OCI-LY1 (cell line): ENCODE measurements at regions not wholly inside any gene's neighbourhood (a gene's known extent, or its start where the extent isn't known, plus 50 kb on each side); places are given as distances from the start of the nearest gene placed in this dataset.

Experiments used
- EZH2 ChIP-seq: fragments of 200-600 bp; sonication (generic), shearing (Covaris generic); IDR thresholded peaks from 2 replicates; pipeline ENCODE4 v1.8.0; 2017; ENCODE audit warnings: borderline replicate concordance, mixed run types, mild to moderate bottlenecking, antibody characterized with exemption, low read length, moderate library complexity, mixed read lengths
- TF ChIP-seq, protein P1 (sequence below): fragments of 200-600 bp; sonication (generic), shearing (Covaris generic); IDR thresholded peaks from 2 replicates; pipeline ENCODE4 v1.5.1; 2017; ENCODE audit warnings: mild to moderate bottlenecking, antibody characterized with exemption, low read length, moderate library complexity, mixed read lengths

DNA sequence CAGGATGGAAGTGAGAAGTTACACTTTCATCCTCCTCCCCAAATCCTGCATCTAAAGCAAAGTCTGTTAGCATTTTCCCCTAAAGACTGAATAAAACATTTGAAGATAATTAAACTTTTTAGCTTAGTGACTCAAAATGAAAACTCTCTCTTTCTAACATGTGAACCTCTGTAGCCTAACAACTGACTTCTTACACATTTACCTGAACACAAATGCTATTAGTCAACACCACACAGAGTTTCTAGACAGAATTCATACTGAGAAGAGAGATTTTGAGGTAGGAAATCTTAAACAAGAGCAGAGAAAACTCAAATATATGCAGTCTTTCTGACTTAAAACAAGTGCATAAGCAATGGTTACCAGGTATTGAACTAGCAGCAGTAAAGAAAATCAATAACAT lies 149.9 kb upstream of the SMLR1 start:
- no peak for TF ChIP-seq EZH2
- TF ChIP-seq, protein P1, sequence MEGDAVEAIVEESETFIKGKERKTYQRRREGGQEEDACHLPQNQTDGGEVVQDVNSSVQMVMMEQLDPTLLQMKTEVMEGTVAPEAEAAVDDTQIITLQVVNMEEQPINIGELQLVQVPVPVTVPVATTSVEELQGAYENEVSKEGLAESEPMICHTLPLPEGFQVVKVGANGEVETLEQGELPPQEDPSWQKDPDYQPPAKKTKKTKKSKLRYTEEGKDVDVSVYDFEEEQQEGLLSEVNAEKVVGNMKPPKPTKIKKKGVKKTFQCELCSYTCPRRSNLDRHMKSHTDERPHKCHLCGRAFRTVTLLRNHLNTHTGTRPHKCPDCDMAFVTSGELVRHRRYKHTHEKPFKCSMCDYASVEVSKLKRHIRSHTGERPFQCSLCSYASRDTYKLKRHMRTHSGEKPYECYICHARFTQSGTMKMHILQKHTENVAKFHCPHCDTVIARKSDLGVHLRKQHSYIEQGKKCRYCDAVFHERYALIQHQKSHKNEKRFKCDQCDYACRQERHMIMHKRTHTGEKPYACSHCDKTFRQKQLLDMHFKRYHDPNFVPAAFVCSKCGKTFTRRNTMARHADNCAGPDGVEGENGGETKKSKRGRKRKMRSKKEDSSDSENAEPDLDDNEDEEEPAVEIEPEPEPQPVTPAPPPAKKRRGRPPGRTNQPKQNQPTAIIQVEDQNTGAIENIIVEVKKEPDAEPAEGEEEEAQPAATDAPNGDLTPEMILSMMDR: no peak
